ENCODE measurements at regions not wholly inside any gene's neighbourhood (a gene's known extent, or its start where the extent isn't known, plus 50 kb on each side); places are given as distances from the start of the nearest gene placed in this dataset.

GRCh38 chr18:78713069-78713468, 266.5 kb upstream of the SALL3 start:
- H3K4me1 Mint-ChIP-seq = no peaks in the 10 kb centered on the region
- peaks cover 8 to 21% (median 11%) of the 10 kb centered on the region in 11 donors for H3K9me3 Mint-ChIP-seq
- intact Hi-C loops (cut with micrococcal nuclease) = no loop called here
- H3K36me3 ChIP-seq (ENCODE audit: control insufficient read depth in 2 of 3, insufficient read depth in 3 of 3, low read length in 3 of 3) = no peaks in the 10 kb centered on the region
- no peak overlapping the region for H3K4me3 Mint-ChIP-seq
- H3K27me3 ChIP-seq (ENCODE audit: control insufficient read depth in 2 of 2, insufficient read depth in 2 of 2, low read length in 2 of 2) = no peaks in the 10 kb centered on the region
- H3K27me3 Mint-ChIP-seq = peaks cover 0 to 7% (median 0%) of the 10 kb centered on the region in 5 donors
- CTCF ChIA-PET = no interaction called here
- H3K36me3 Mint-ChIP-seq = peaks cover 0 to 9% (median 0%) of the 10 kb centered on the region in 5 donors
- no peak overlapping the region for H3K4me3 ChIP-seq (ENCODE audit: low read length)
- H3K4me1 ChIP-seq (ENCODE audit: control insufficient read depth in 2 of 2, insufficient read depth in 2 of 2, low read length in 2 of 2) = no peaks in the 10 kb centered on the region
- POLR2A ChIA-PET = no interaction called here
- H3K27ac Mint-ChIP-seq = no peak overlapping the region
- H3K9me3 ChIP-seq (ENCODE audit: control insufficient read depth in 2 of 3, low read length in 3 of 3) = peaks cover 0 to 4% (median 0%) of the 10 kb centered on the region in 3 experiments
- H3K27ac ChIP-seq (ENCODE audit: low read depth, low read length) = no peak overlapping the region
- ATAC-seq = no peak
- DNase-seq = no peak

GRCh38 chr18:78713726-78714125, 265.9 kb upstream of the SALL3 start:
- H3K27me3 Mint-ChIP-seq = peaks cover 0 to 7% (median 3%) of the 10 kb centered on the region in 5 donors
- H3K9me3 Mint-ChIP-seq = peaks cover 2 to 14% (median 5%) of the 10 kb centered on the region in 11 donors
- Histone ChIP-seq H3K27me3 (ENCODE audit: control insufficient read depth in 2 of 2, insufficient read depth in 2 of 2, low read length in 2 of 2) (no peaks in the 10 kb centered on the region), H3K36me3 (ENCODE audit: control insufficient read depth in 2 of 3, insufficient read depth in 3 of 3, low read length in 3 of 3) (no peaks in the 10 kb centered on the region), H3K27ac (ENCODE audit: low read depth, low read length) (no peak overlapping the region), H3K9me3 (ENCODE audit: control insufficient read depth in 2 of 3, low read length in 3 of 3) (no peaks in the 10 kb centered on the region), H3K4me1 (ENCODE audit: control insufficient read depth in 2 of 2, insufficient read depth in 2 of 2, low read length in 2 of 2) (no peaks in the 10 kb centered on the region), H3K4me3 (ENCODE audit: low read length) (no peak overlapping the region)
- H3K4me3 Mint-ChIP-seq = no peak overlapping the region
- POLR2A ChIA-PET = no interaction called here
- intact Hi-C loops (cut with micrococcal nuclease) = no loop called here
- ATAC-seq (no peak), DNase-seq (no peak)
- H3K27ac Mint-ChIP-seq = no peak overlapping the region
- CTCF ChIA-PET = no interaction called here
- H3K36me3 Mint-ChIP-seq = peaks cover 0 to 3% (median 0%) of the 10 kb centered on the region in 5 donors
- H3K4me1 Mint-ChIP-seq = no peaks in the 10 kb centered on the region

DNA sequence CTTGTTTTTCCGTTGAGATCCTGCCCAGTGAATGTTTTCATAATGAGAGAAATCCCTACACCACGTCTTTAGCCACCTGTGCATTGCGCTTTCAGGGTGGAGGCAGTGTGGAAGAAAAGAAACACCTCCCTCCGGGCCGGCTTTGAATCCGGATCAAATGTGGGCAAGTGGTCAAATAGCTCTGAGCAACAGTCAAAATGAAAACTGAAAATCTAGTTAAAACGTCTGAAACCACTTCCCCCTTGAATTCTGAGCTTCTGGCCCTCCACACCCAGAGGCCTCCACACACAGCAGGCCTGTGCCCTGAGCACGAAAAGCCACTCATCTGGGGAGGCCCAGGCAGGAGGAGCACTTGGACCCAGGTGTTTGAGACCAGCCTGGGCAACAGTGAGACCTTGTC, 263.6 kb upstream of the SALL3 start:
- intact Hi-C loops (cut with micrococcal nuclease) = no loop called here
- peaks cover 3 to 18% (median 7%) of the 10 kb centered on the region in 5 donors for H3K27me3 Mint-ChIP-seq
- no peaks in the 10 kb centered on the region for H3K9me3 ChIP-seq (ENCODE audit: control insufficient read depth in 2 of 3, low read length in 3 of 3)
- no peak overlapping the region for H3K4me3 Mint-ChIP-seq
- no peaks in the 10 kb centered on the region for H3K27me3 ChIP-seq (ENCODE audit: control insufficient read depth in 2 of 2, insufficient read depth in 2 of 2, low read length in 2 of 2)
- H3K36me3 Mint-ChIP-seq = peaks cover 0 to 3% (median 0%) of the 10 kb centered on the region in 5 donors
- DNase-seq (no peak), ATAC-seq (no peak)
- ChIA-PET CTCF (no interaction called here), POLR2A (no interaction called here)
- H3K9me3 Mint-ChIP-seq = peaks cover 0 to 6% (median 3%) of the 10 kb centered on the region in 11 donors
- H3K4me3 ChIP-seq (ENCODE audit: low read length) = no peak overlapping the region
- no peaks in the 10 kb centered on the region for H3K4me1 Mint-ChIP-seq
- no peaks in the 10 kb centered on the region for H3K4me1 ChIP-seq (ENCODE audit: control insufficient read depth in 2 of 2, insufficient read depth in 2 of 2, low read length in 2 of 2)
- no peak overlapping the region for H3K27ac ChIP-seq (ENCODE audit: low read depth, low read length)
- H3K36me3 ChIP-seq (ENCODE audit: control insufficient read depth in 2 of 3, insufficient read depth in 3 of 3, low read length in 3 of 3) = no peaks in the 10 kb centered on the region
- H3K27ac Mint-ChIP-seq = no peak overlapping the region

- H3K27ac ChIP-seq (ENCODE audit: low read depth, low read length) = no peak overlapping the region
- no peaks in the 10 kb centered on the region for H3K27me3 ChIP-seq (ENCODE audit: control insufficient read depth in 2 of 2, insufficient read depth in 2 of 2, low read length in 2 of 2)
- ATAC-seq = no peak
- H3K4me3 ChIP-seq (ENCODE audit: low read length) = no peak overlapping the region
- no peaks in the 10 kb centered on the region for H3K4me1 ChIP-seq (ENCODE audit: control insufficient read depth in 2 of 2, insufficient read depth in 2 of 2, low read length in 2 of 2)
- intact Hi-C loops (cut with micrococcal nuclease) = no loop called here
- POLR2A ChIA-PET = no interaction called here
- H3K9me3 Mint-ChIP-seq = peaks cover 0 to 5% (median 0%) of the 10 kb centered on the region in 11 donors
- peaks cover 0 to 3% (median 0%) of the 10 kb centered on the region in 5 donors for H3K36me3 Mint-ChIP-seq
- CTCF ChIA-PET = no interaction called here
- H3K9me3 ChIP-seq (ENCODE audit: control insufficient read depth in 2 of 3, low read length in 3 of 3) = no peaks in the 10 kb centered on the region
- no peak for DNase-seq
- no peak overlapping the region for H3K27ac Mint-ChIP-seq
- no peak overlapping the region for H3K4me3 Mint-ChIP-seq
- peaks cover 5 to 18% (median 6%) of the 10 kb centered on the region in 5 donors for H3K27me3 Mint-ChIP-seq
- no peaks in the 10 kb centered on the region for H3K36me3 ChIP-seq (ENCODE audit: control insufficient read depth in 2 of 3, insufficient read depth in 3 of 3, low read length in 3 of 3)
- H3K4me1 Mint-ChIP-seq = no peaks in the 10 kb centered on the region
Measured at GRCh38 chr18:78716581-78716980, 263.0 kb upstream of the SALL3 start.

DNA sequence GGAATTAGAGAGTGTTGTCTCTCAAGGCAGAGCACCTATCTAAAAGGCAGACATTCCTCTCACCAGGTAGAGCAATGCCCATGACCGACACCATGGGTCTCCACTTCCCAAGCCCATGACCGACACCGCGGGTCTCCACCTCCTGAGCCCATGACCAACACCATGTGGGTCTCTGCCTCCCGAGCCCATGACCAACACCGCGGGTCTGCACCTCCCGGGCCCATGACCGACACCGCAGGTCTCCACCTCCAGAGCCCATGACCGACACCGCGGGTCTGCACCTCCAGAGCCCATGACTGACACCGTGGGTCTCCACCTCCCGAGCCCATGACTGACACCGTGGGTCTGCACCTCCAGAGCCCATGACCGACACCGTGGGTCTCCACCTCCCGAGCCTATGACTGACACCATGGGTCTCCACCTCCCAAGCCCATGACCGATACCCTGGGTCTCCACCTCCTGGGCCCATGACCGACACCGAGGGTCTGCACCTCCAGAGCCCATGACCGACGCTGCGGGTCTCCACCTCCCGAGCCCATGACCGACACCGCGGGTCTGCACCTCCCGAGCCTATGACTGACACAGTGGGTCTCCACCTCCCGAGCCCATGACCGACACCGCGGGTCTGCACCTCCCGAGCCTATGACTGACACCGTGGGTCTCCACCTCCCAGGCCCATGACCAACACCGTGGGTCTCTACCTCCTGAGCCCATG, 262.4 kb upstream of the SALL3 start:
- H3K27ac Mint-ChIP-seq = no peak overlapping the region
- peaks cover 0 to 3% (median 0%) of the 10 kb centered on the region in 5 donors for H3K36me3 Mint-ChIP-seq
- peaks cover 9 to 19% (median 10%) of the 10 kb centered on the region in 5 donors for H3K27me3 Mint-ChIP-seq
- no peak overlapping the region for H3K4me3 ChIP-seq (ENCODE audit: low read length)
- no peaks in the 10 kb centered on the region for H3K36me3 ChIP-seq (ENCODE audit: control insufficient read depth in 2 of 3, insufficient read depth in 3 of 3, low read length in 3 of 3)
- no peak for ATAC-seq
- intact Hi-C loops (cut with micrococcal nuclease) = no loop called here
- no peaks in the 10 kb centered on the region for H3K4me1 Mint-ChIP-seq
- H3K4me3 Mint-ChIP-seq = no peak overlapping the region
- no peaks in the 10 kb centered on the region for H3K9me3 ChIP-seq (ENCODE audit: control insufficient read depth in 2 of 3, low read length in 3 of 3)
- H3K9me3 Mint-ChIP-seq = peaks cover 0 to 5% (median 0%) of the 10 kb centered on the region in 11 donors
- no peak overlapping the region for H3K27ac ChIP-seq (ENCODE audit: low read depth, low read length)
- H3K27me3 ChIP-seq (ENCODE audit: control insufficient read depth in 2 of 2, insufficient read depth in 2 of 2, low read length in 2 of 2) = no peaks in the 10 kb centered on the region
- H3K4me1 ChIP-seq (ENCODE audit: control insufficient read depth in 2 of 2, insufficient read depth in 2 of 2, low read length in 2 of 2) = no peaks in the 10 kb centered on the region
- POLR2A ChIA-PET = no interaction called here
- DNase-seq = no peak
- CTCF ChIA-PET = no interaction called here

DNA sequence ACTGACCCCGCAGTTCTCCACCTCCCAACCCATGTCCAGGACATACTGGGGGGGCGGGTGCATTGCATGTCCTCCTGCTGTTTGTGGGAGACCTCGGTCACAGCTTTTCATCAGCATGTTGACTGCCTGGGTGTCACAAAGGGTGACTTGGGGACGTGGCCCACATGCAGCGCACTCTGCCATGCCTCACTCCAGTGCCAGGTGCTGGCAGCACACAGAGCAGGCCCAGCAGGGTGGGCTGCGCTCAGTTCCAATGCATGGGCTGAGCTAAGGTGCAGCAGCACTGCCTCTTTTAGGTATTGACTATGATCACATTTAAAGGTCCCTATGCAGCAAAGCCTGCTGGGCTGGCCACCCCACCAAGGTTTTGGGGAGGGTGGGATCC, 261.9 kb upstream of the SALL3 start:
- Histone ChIP-seq H3K4me3 (ENCODE audit: low read length) (no peak overlapping the region), H3K36me3 (ENCODE audit: control insufficient read depth in 2 of 3, insufficient read depth in 3 of 3, low read length in 3 of 3) (no peaks in the 10 kb centered on the region), H3K4me1 (ENCODE audit: control insufficient read depth in 2 of 2, insufficient read depth in 2 of 2, low read length in 2 of 2) (no peaks in the 10 kb centered on the region), H3K27me3 (ENCODE audit: control insufficient read depth in 2 of 2, insufficient read depth in 2 of 2, low read length in 2 of 2) (no peaks in the 10 kb centered on the region), H3K27ac (ENCODE audit: low read depth, low read length) (no peak overlapping the region), H3K9me3 (ENCODE audit: control insufficient read depth in 2 of 3, low read length in 3 of 3) (no peaks in the 10 kb centered on the region)
- Mint-ChIP-seq H3K27me3 (peaks cover 13 to 23% (median 14%) of the 10 kb centered on the region in 5 donors), H3K27ac (no peak overlapping the region), H3K9me3 (peaks cover 0 to 5% (median 0%) of the 10 kb centered on the region in 11 donors), H3K4me3 (no peak overlapping the region), H3K4me1 (no peaks in the 10 kb centered on the region), H3K36me3 (peaks cover 0 to 3% (median 0%) of the 10 kb centered on the region in 5 donors)
- ChIA-PET POLR2A (no interaction called here), CTCF (no interaction called here)
- intact Hi-C loops (cut with micrococcal nuclease) = no loop called here
- ATAC-seq = no peak
- DNase-seq = no peak

- Histone ChIP-seq H3K9me3 (ENCODE audit: control insufficient read depth in 2 of 3, low read length in 3 of 3) (no peaks in the 10 kb centered on the region), H3K4me3 (ENCODE audit: low read length) (no peak overlapping the region), H3K27ac (ENCODE audit: low read depth, low read length) (no peak overlapping the region), H3K27me3 (ENCODE audit: control insufficient read depth in 2 of 2, insufficient read depth in 2 of 2, low read length in 2 of 2) (no peaks in the 10 kb centered on the region), H3K36me3 (ENCODE audit: control insufficient read depth in 2 of 3, insufficient read depth in 3 of 3, low read length in 3 of 3) (no peaks in the 10 kb centered on the region), H3K4me1 (ENCODE audit: control insufficient read depth in 2 of 2, insufficient read depth in 2 of 2, low read length in 2 of 2) (no peaks in the 10 kb centered on the region)
- peaks cover 0 to 4% (median 0%) of the 10 kb centered on the region in 11 donors for H3K9me3 Mint-ChIP-seq
- ATAC-seq (no peak), DNase-seq (no peak)
- ChIA-PET POLR2A (no interaction called here), CTCF (no interaction called here)
- H3K27ac Mint-ChIP-seq = no peak overlapping the region
- H3K36me3 Mint-ChIP-seq = peaks cover 0 to 3% (median 0%) of the 10 kb centered on the region in 5 donors
- H3K4me3 Mint-ChIP-seq = no peak overlapping the region
- H3K27me3 Mint-ChIP-seq = peaks cover 13 to 31% (median 20%) of the 10 kb centered on the region in 5 donors
- no peaks in the 10 kb centered on the region for H3K4me1 Mint-ChIP-seq
- intact Hi-C loops (cut with micrococcal nuclease) = no loop called here
Measured at GRCh38 chr18:78719821-78720220, 259.8 kb upstream of the SALL3 start.
